Mammary epithelial cell (primary cell): ENCODE measurements at regions not wholly inside any gene's neighbourhood (a gene's known extent, or its start where the extent isn't known, plus 50 kb on each side); places are given as distances from the start of the nearest gene placed in this dataset.

Experiments used
- CTCF ChIP-seq, 2 donors: IDR thresholded peaks in 1 of 2; conservative IDR thresholded peaks in 1 of 2; 2 replicates each; pipeline ENCODE4 v1.5.1; 2011 to 2012; ENCODE audit warnings: inconsistent platforms in 2 of 2, low read length in 2 of 2, mild to moderate bottlenecking in 2 of 2, control low read depth in 1 of 2, low read depth in 1 of 2; ENCODE audit not compliant: insufficient read depth in 1 of 2; ENCODE audit errors: extremely low read depth in 1 of 2
- EZH2 ChIP-seq: IDR thresholded peaks from 2 replicates; pipeline ENCODE4 v1.6.1; 2012; ENCODE audit warnings: low read length, inconsistent platforms, borderline replicate concordance

- TF ChIP-seq CTCF (conservative IDR thresholded peaks at IDR 0.05 in 1 of 2, IDR thresholded peaks at IDR 0.05 in 1 of 2; ENCODE audit: extremely low read depth in 1 of 2, insufficient read depth in 1 of 2, low read depth in 1 of 2, low read length in 2 of 2) (no peak), EZH2 (no peak)
Measured at GRCh38 chr13:69545551-69545950, 562.1 kb upstream of the ATXN8OS start.
